ENCODE measurements at regions not wholly inside any gene's neighbourhood (a gene's known extent, or its start where the extent isn't known, plus 50 kb on each side); places are given as distances from the start of the nearest gene placed in this dataset.

- ChIA-PET CTCF (no interaction called here), POLR2A (no interaction called here)
Measured at GRCh38 chr5:105836268-105836667, 1834.5 kb downstream of the EFNA5 start.

- CTCF ChIA-PET: no interaction called here
- POLR2A ChIA-PET: no interaction called here
Measured at GRCh38 chr5:105828821-105829220, 1841.9 kb downstream of the EFNA5 start.

GRCh38 chr5:105821800-105822199 lies 1848.9 kb downstream of the EFNA5 start:
- ChIA-PET CTCF (no interaction called here), POLR2A (no interaction called here)

GRCh38 chr5:105817914-105818313 lies 1852.8 kb downstream of the EFNA5 start:
- CTCF ChIA-PET: no interaction called here
- POLR2A ChIA-PET: no interaction called here

GRCh38 chr5:105817416-105817815 lies 1853.3 kb downstream of the EFNA5 start:
- ChIA-PET CTCF (no interaction called here), POLR2A (no interaction called here)

- POLR2A ChIA-PET: no interaction called here
Measured at GRCh38 chr5:105816961-105817360, 1853.8 kb downstream of the EFNA5 start.

GRCh38 chr5:105812304-105812703 lies 1858.4 kb downstream of the EFNA5 start:
- ChIA-PET CTCF (no interaction called here), POLR2A (no interaction called here)

More at GRCh38 chr5:105816961-105817360, 1853.8 kb downstream of the EFNA5 start:
- CTCF ChIA-PET: no interaction called here

- ChIA-PET CTCF (no interaction called here), POLR2A (no interaction called here)
Measured at GRCh38 chr5:105807951-105808350, 1862.8 kb downstream of the EFNA5 start.

- ChIA-PET CTCF (no interaction called here), POLR2A (no interaction called here)
Measured at GRCh38 chr5:105807290-105807689, 1863.4 kb downstream of the EFNA5 start.

GRCh38 chr5:105806596-105806995 lies 1864.1 kb downstream of the EFNA5 start:
- CTCF ChIA-PET: no interaction called here
- POLR2A ChIA-PET: no interaction called here

GRCh38 chr5:105803431-105803830 lies 1867.3 kb downstream of the EFNA5 start:
- ChIA-PET CTCF (no interaction called here), POLR2A (no interaction called here)

- ChIA-PET POLR2A (no interaction called here), CTCF (no interaction called here)
Measured at GRCh38 chr5:105794578-105794977, 1876.2 kb downstream of the EFNA5 start.

- ChIA-PET CTCF (no interaction called here), POLR2A (no interaction called here)
Measured at GRCh38 chr5:105789246-105789645, 1881.5 kb downstream of the EFNA5 start.

GRCh38 chr5:105783811-105784210 lies 1886.9 kb downstream of the EFNA5 start:
- ChIA-PET POLR2A (no interaction called here), CTCF (no interaction called here)

GRCh38 chr5:105782501-105782900 lies 1888.2 kb downstream of the EFNA5 start:
- CTCF ChIA-PET: no interaction called here
- POLR2A ChIA-PET: no interaction called here

- POLR2A ChIA-PET: no interaction called here
- CTCF ChIA-PET: no interaction called here
Measured at GRCh38 chr5:105773241-105773640, 1897.5 kb downstream of the EFNA5 start.

GRCh38 chr5:105767267-105767666 lies 1903.5 kb downstream of the EFNA5 start:
- CTCF ChIA-PET: no interaction called here
- POLR2A ChIA-PET: no interaction called here

GRCh38 chr5:105762728-105763127 lies 1908.0 kb downstream of the EFNA5 start:
- ChIA-PET CTCF (no interaction called here), POLR2A (no interaction called here)

- POLR2A ChIA-PET: no interaction called here
- CTCF ChIA-PET: no interaction called here
Measured at GRCh38 chr5:105754056-105754455, 1916.7 kb downstream of the EFNA5 start.

- ChIA-PET CTCF (no interaction called here), POLR2A (no interaction called here)
Measured at GRCh38 chr5:105752801-105753200, 1917.9 kb downstream of the EFNA5 start.

GRCh38 chr5:105751908-105752307 lies 1918.8 kb downstream of the EFNA5 start:
- POLR2A ChIA-PET: no interaction called here
- CTCF ChIA-PET: no interaction called here

- POLR2A ChIA-PET: no interaction called here
- CTCF ChIA-PET: no interaction called here
Measured at GRCh38 chr5:105745111-105745510, 1925.6 kb downstream of the EFNA5 start.

GRCh38 chr5:105740242-105740641 lies 1930.5 kb downstream of the EFNA5 start:
- CTCF ChIA-PET: no interaction called here
- POLR2A ChIA-PET: no interaction called here
